GM12878 (cell line): ENCODE measurements at regions not wholly inside any gene's neighbourhood (a gene's known extent, or its start where the extent isn't known, plus 50 kb on each side); places are given as distances from the start of the nearest gene placed in this dataset.

Experiments
- CEBPB ChIP-seq, 2 experiments: fragments of 150-350 bp in 1 of 2; IDR thresholded peaks; 2 replicates each; pipeline ENCODE4 v1.6.1; 2012 to 2014; ENCODE audit warnings: low read depth in 2 of 2, low read length in 2 of 2, borderline replicate concordance in 1 of 2, inconsistent platforms in 1 of 2
- HCFC1 ChIP-seq: fragments of 150-350 bp; IDR thresholded peaks from 2 replicates; pipeline ENCODE4 v1.6.1; 2014; ENCODE audit warnings: low read length
- MTA2 ChIP-seq: fragments of 450-650 bp; IDR thresholded peaks from 2 replicates; pipeline ENCODE4 v1.6.1; 2016; ENCODE audit warnings: low read depth, mild to moderate bottlenecking, moderate library complexity
- RAD21 ChIP-seq: IDR thresholded peaks from 2 replicates; pipeline ENCODE4 v1.6.1; 2011; ENCODE audit warnings: mild to moderate bottlenecking, low read depth, low read length, moderate library complexity; ENCODE audit not compliant: insufficient read depth
- RBBP5 ChIP-seq: fragments of 200-600 bp; sonication (generic); conservative IDR thresholded peaks from 2 replicates; pipeline ENCODE4 v1.6.1; 2016
- RFX5 ChIP-seq: IDR thresholded peaks from 2 replicates; pipeline ENCODE4 v1.6.1; 2011; ENCODE audit warnings: low read depth, low read length, improper control_type of control experiment
- SMARCA5 ChIP-seq: fragments of 450-650 bp; IDR thresholded peaks from 2 replicates; pipeline ENCODE4 v1.6.1; 2017; ENCODE audit warnings: mild to moderate bottlenecking
- SP1 ChIP-seq: IDR thresholded peaks from one replicate; pipeline ENCODE4 v1.6.1; 2011; ENCODE audit warnings: low read depth, low read length
- SREBF1 ChIP-seq: IDR thresholded peaks from 2 replicates; pipeline ENCODE4 v1.6.1; 2012; ENCODE audit warnings: mild to moderate bottlenecking, low read length
- ZNF217 ChIP-seq: fragments of 450-650 bp; IDR thresholded peaks from 2 replicates; pipeline ENCODE4 v1.6.1; 2017; ENCODE audit warnings: antibody characterized with exemption, mild to moderate bottlenecking
- TF ChIP-seq, protein P1 (sequence below), 3 experiments: IDR thresholded peaks in 2 of 3; conservative IDR thresholded peaks in 1 of 3; 2 replicates each; pipeline ENCODE4 v1.5.1; 2011; ENCODE audit warnings: low read depth in 3 of 3, low read length in 3 of 3, mild to moderate bottlenecking in 3 of 3, control low read depth in 2 of 3, moderate library complexity in 2 of 3, inconsistent platforms in 1 of 3, mixed read lengths in 1 of 3; ENCODE audit not compliant: control insufficient read depth in 2 of 3, insufficient read depth in 1 of 3; ENCODE audit errors: extremely low read depth in 1 of 3
- TF ChIP-seq, protein P2 (sequence below): fragments of 450-650 bp; conservative IDR thresholded peaks from 2 replicates; pipeline ENCODE4 v1.6.1; 2017; ENCODE audit warnings: mild to moderate bottlenecking, moderate library complexity
- TF ChIP-seq, protein P3 (sequence below): IDR thresholded peaks from 2 replicates; pipeline ENCODE4 v1.6.1; 2012; ENCODE audit warnings: low read depth, low read length, improper control_type of control experiment

DNA sequence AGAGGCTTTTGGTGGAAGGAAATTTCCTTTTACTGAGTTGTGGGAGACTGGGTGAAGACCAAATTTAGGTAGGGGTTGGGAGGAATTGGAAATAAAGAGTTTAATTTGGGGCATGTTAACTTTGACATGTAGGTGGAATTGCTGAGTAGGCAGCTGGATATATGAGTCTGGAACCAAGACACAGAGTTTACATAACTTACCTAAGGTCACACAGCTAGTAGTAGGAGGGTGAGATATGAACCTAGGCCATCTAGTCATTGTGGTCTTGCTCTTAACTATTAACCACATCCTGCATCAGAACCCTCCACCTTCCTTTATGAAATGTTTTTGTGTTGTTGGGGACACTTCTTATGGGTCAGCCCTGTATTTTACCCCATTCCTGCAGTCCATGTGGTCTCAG, 113.1 kb downstream of the ICOS start:
- TF ChIP-seq MTA2 (no peak), SREBF1 (no peak), SMARCA5 (no peak), CEBPB (IDR thresholded peaks at IDR 0.05; ENCODE audit: borderline replicate concordance in 1 of 2, low read depth in 2 of 2, low read length in 2 of 2) (no peak), SP1 (no peak), RFX5 (no peak), HCFC1 (no peak), ZNF217 (no peak), RBBP5 (no peak), RAD21 (no peak)
- TF ChIP-seq, protein P1, sequence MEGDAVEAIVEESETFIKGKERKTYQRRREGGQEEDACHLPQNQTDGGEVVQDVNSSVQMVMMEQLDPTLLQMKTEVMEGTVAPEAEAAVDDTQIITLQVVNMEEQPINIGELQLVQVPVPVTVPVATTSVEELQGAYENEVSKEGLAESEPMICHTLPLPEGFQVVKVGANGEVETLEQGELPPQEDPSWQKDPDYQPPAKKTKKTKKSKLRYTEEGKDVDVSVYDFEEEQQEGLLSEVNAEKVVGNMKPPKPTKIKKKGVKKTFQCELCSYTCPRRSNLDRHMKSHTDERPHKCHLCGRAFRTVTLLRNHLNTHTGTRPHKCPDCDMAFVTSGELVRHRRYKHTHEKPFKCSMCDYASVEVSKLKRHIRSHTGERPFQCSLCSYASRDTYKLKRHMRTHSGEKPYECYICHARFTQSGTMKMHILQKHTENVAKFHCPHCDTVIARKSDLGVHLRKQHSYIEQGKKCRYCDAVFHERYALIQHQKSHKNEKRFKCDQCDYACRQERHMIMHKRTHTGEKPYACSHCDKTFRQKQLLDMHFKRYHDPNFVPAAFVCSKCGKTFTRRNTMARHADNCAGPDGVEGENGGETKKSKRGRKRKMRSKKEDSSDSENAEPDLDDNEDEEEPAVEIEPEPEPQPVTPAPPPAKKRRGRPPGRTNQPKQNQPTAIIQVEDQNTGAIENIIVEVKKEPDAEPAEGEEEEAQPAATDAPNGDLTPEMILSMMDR (IDR thresholded peaks at IDR 0.05 in 2 of 3, conservative IDR thresholded peaks at IDR 0.05 in 1 of 3; ENCODE audit: control insufficient read depth in 2 of 3, extremely low read depth in 1 of 3, insufficient read depth in 1 of 3, low read depth in 3 of 3, low read length in 3 of 3): no peak
- TF ChIP-seq, protein P2, sequence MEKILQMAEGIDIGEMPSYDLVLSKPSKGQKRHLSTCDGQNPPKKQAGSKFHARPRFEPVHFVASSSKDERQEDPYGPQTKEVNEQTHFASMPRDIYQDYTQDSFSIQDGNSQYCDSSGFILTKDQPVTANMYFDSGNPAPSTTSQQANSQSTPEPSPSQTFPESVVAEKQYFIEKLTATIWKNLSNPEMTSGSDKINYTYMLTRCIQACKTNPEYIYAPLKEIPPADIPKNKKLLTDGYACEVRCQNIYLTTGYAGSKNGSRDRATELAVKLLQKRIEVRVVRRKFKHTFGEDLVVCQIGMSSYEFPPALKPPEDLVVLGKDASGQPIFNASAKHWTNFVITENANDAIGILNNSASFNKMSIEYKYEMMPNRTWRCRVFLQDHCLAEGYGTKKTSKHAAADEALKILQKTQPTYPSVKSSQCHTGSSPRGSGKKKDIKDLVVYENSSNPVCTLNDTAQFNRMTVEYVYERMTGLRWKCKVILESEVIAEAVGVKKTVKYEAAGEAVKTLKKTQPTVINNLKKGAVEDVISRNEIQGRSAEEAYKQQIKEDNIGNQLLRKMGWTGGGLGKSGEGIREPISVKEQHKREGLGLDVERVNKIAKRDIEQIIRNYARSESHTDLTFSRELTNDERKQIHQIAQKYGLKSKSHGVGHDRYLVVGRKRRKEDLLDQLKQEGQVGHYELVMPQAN: no peak
- TF ChIP-seq, protein P3, sequence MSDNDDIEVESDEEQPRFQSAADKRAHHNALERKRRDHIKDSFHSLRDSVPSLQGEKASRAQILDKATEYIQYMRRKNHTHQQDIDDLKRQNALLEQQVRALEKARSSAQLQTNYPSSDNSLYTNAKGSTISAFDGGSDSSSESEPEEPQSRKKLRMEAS: no peak
